Sigmoid colon (tissue), 4 donors: ENCODE measurements at regions not wholly inside any gene's neighbourhood (a gene's known extent, or its start where the extent isn't known, plus 50 kb on each side); places are given as distances from the start of the nearest gene placed in this dataset.

ENCODE experiments used
- EP300 ChIP-seq, 4 donors: sonication (generic); formaldehyde crosslinking; IDR thresholded peaks; one replicate each; pipeline ENCODE4 v1.6.1; 2017; ENCODE audit warnings: antibody characterized with exemption in 4 of 4
- POLR2A ChIP-seq, 2 donors: fragments of 450-650 bp; IDR thresholded peaks; one replicate each; pipeline ENCODE4 v1.6.1; 2016; ENCODE audit warnings: antibody characterized with exemption in 2 of 2, mild to moderate bottlenecking in 2 of 2, moderate library complexity in 2 of 2
- TF ChIP-seq, protein P1 (sequence below), 4 experiments: fragments of 450-650 bp in 3 of 4; fragments of 200-600 bp in 1 of 4; IDR thresholded peaks; one replicate each; pipeline ENCODE4 v1.5.1; 2016 to 2019; ENCODE audit warnings: antibody characterized with exemption in 4 of 4, mild to moderate bottlenecking in 3 of 4, moderate library complexity in 2 of 4

DNA sequence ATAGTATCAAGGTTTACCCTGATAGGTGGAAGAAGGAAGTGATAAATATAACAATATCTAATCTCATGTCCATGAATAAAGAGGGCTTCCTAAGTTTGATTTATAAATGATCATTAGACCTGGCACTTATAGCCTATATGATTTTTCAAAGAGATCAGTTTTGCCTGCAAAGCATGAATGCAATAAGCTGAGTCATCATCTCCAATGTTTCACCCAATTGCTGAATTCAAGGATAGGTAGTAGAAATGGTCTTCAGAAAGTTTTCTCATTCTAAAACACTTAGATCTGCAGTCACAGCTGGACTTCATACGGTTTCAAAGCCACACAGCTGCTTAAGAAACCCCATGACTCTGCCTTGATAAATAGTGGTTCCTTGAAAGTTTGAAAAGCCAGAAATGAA, 1722.8 kb downstream of the MAT2B start:
- TF ChIP-seq, protein P1, sequence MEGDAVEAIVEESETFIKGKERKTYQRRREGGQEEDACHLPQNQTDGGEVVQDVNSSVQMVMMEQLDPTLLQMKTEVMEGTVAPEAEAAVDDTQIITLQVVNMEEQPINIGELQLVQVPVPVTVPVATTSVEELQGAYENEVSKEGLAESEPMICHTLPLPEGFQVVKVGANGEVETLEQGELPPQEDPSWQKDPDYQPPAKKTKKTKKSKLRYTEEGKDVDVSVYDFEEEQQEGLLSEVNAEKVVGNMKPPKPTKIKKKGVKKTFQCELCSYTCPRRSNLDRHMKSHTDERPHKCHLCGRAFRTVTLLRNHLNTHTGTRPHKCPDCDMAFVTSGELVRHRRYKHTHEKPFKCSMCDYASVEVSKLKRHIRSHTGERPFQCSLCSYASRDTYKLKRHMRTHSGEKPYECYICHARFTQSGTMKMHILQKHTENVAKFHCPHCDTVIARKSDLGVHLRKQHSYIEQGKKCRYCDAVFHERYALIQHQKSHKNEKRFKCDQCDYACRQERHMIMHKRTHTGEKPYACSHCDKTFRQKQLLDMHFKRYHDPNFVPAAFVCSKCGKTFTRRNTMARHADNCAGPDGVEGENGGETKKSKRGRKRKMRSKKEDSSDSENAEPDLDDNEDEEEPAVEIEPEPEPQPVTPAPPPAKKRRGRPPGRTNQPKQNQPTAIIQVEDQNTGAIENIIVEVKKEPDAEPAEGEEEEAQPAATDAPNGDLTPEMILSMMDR (IDR thresholded peaks at IDR 0.05) = no peak
- TF ChIP-seq EP300 (IDR thresholded peaks at IDR 0.05) (no peak), POLR2A (IDR thresholded peaks at IDR 0.05) (no peak)
